Medulla oblongata (tissue), 1 donor: ENCODE measurements at regions not wholly inside any gene's neighbourhood (a gene's known extent, or its start where the extent isn't known, plus 50 kb on each side); places are given as distances from the start of the nearest gene placed in this dataset.
"Not testable (repeated sequence)": the region's sequence is repeated elsewhere in the genome, so short reads cannot be mapped to it uniquely, and the experiment has no call there.

ENCODE experiments used
- DNase-seq: peaks from one replicate; pipeline ENCODE4 v3.0.0-alpha.2; 2015; ENCODE audit errors: extremely low spot score

GRCh38 chr12:119931402-119931801 lies 54.3 kb upstream of the CIT start:
- no peak for DNase-seq

GRCh38 chr12:119932921-119933320 lies 55.8 kb upstream of the CIT start:
- DNase-seq, result no peak

DNA sequence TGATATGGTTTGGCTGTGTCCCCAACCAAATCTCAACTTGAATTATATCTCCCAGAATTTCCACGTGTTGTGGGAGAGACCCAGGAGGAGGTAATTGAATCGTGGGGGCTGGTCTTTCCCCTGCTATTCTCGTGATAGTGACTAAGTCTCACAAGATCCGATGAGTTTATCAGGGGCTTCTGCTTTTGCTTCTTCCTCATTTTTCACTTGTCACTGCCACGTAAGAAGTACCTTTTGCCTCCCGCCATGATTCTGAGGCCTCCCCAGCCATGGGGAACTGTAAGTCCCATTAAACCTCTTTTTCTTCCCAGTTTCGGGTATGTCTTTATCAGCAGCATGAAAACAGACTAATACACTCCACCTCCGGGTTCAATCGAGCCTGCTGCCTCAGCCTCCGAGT lies 54.3 kb upstream of the BICDL1 start:
- not testable (repeated sequence) for DNase-seq

GRCh38 chr12:119936705-119937311 lies 52.2 kb upstream of the BICDL1 start:
- DNase-seq, result no peak

GRCh38 chr12:119938049-119938667 lies 50.9 kb upstream of the BICDL1 start:
- DNase-seq, result peak; percentile 79
